Activated naive CD4-positive, alpha-beta T cell treated with anti-CD3 and anti-CD28 coated beads, Interleukin-2, amount 50 U/mL, for 16 hours (primary cell): ENCODE measurements at regions not wholly inside any gene's neighbourhood (a gene's known extent, or its start where the extent isn't known, plus 50 kb on each side); places are given as distances from the start of the nearest gene placed in this dataset.

Source experiments
- DNase-seq: peaks from one replicate; pipeline ENCODE4 v3.0.0-alpha.2; 2020

DNA sequence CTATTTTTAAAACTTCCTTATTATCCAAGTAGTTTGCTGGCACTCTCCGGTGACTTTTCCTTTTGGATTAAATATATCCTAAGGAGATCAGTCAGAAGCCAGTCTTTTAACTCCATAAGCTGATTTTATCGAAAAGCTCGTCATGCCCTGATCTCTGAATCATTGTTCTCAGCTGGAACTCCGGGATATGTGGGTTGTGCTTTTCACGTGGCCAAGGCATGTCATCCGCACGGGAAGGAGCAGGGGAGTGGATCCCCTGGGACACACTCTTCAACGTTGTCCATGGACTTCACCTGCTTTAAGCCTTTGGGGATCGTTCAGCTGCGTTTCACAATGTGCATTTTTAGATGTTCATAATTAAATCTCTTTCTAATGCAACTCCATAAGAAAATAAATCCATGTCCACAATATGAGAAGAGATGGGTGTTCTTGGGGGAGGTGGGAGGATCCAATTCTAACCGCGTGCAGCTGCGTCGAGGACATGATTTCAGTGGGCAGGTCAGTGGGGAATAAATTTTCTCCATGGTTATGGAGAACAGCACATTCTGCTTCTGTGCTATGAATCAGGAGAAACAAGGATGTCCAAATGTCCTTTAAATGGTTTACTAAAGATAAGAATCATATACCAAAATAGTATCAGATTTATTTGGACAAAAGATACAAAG, 229.5 kb upstream of the ADARB2 start:
- DNase-seq, result no peak

- no peak for DNase-seq
Measured at GRCh38 chr10:1964476-1964875, 227.2 kb upstream of the ADARB2 start.

- DNase-seq, result no peak
Measured at GRCh38 chr10:1963341-1963740, 226.0 kb upstream of the ADARB2 start.

GRCh38 chr10:1961989-1962388, 224.7 kb upstream of the ADARB2 start:
- no peak for DNase-seq

- no peak for DNase-seq
Measured at GRCh38 chr10:1960982-1961381, 223.7 kb upstream of the ADARB2 start.

DNA sequence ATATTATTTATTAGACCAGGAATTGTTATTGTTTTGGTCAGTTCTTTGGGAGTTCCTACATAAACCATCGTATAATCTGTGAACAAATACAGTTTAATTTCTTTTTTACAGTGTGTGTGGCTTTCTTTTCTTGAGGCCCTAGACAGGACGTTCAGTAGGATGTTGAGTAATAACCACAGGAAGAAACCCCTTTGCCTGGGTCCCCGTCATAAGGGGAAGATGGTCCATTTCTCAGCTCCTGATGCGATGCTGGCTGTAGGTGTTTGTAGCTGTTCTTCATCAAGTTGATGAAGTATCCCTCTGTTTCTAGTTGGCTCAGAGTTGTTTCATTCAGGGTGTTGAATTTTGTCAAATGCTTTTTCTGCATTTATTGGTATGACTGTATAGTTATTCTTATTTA, 219.7 kb upstream of the ADARB2 start:
- no peak for DNase-seq

GRCh38 chr10:1954300-1954699, 217.0 kb upstream of the ADARB2 start:
- no peak for DNase-seq

- DNase-seq, result no peak
Measured at GRCh38 chr10:1952126-1953095, 215.1 kb upstream of the ADARB2 start.

DNA sequence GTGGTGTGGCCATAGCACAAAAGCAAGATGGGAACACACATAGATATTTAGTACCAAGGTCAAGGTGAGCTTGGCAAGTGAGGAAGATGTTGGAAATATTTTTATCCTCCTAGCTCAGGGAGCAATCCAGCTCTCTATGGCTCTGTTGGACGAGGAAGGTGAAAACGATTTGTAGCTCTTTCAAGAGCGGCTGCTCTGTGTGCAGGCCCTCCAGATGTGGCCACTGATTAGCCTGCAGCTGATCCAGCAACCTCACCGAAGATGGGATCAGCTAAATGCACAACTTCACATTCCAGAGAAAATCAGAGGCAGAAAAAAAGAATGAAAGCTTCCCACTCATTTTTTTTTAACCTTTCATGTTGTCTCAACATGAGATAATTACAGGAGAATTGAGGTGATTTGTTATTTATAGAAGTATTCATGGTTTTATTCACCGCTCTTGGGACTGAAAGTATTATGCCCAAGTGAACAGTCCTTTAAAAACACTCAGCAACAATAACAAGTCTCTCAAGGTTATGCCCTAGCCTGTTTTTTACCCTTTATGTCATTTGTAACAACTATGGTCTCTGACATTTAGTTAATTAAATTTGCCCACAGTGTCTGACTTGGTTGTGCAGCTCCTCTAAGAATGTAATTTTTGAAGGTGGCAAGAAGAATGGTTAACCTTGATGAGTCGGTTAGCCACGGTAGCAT, 213.6 kb upstream of the ADARB2 start:
- no peak for DNase-seq

DNA sequence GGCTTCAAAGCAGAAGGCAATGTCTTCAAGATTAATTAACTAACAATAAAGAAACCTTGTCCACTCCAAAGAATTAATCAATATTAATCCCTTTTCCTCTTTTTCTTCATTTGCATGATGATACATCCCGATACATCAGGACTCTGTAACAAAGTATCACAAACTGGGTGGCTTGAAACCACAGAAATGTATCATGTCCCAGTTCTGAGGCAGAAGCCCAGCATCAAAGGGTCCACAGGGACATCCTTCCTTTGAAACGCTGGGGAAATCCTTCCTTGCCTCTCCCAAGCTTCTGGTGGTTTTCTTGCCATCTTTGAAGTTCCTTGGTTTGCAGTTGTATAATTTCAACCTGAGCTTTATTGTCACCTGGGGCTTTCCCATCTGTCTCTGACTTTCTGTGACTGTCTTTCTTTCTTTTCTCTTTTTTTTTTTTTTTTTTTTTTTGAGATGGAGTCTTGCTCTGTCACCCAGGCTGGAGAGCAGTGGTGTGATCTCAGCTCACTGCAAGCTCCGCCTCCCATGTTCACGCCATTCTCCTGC, 210.2 kb upstream of the ADARB2 start:
- DNase-seq, result no peak

- no peak for DNase-seq
Measured at GRCh38 chr10:1944487-1944886, 207.2 kb upstream of the ADARB2 start.

DNA sequence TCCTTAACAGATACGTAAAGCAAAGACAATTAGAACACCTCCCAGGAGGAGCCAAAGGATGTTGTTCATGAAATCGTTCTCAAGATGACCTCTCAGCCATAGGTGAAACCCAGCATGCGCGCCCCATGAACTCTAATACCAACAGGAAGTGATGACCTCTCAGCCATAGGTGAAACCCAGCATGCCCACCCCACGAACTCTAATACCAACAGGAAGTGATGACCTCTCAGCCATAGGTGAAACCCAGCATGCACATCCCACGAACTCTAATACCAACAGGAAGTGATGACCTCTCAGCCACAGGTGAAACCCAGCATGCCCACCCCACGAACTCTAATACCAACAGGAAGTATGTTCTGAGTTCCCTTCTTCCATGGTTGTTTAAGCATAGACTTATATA, 205.2 kb upstream of the ADARB2 start:
- DNase-seq, result no peak

GRCh38 chr10:1939016-1939415, 201.7 kb upstream of the ADARB2 start:
- peak; percentile 86 for DNase-seq

DNA sequence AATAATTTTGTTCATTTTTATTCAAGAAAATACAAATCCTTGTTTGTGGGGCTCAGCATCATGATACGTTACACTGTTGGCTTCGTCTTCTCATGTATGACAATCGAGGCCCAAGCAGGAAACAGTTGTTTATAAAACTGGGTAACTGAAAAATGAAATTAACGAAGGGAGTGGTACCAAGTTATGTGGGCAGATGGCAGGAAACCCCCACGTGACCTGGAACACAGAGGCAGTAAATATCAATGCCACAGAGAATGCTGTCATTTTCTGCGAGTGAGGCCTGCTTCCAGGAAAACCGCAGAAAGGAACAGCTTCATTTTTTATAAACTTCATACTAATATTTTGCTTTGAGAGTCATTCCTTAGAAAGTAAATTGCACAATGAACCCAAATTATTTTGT, 201.0 kb upstream of the ADARB2 start:
- peak; percentile 80 for DNase-seq

DNA sequence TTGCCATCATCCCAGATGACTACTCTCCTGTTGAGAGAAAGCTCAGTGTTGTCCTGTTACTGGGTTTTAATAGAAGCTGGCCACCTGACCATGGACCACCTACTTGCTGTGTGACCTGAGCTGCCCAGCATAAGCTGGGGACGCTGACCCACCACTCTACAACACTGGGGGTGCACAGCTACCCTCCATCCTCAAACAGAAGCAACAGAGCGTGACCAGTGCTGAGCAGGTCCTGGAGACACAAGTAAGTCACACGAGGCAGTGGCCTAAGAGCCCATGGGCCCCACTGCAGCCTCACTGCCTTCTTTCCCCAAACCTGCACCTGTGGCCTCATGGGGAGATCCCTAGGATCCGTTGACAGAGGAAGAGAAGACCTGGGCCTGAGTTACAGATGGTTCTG, 198.6 kb upstream of the ADARB2 start:
- no peak for DNase-seq

DNA sequence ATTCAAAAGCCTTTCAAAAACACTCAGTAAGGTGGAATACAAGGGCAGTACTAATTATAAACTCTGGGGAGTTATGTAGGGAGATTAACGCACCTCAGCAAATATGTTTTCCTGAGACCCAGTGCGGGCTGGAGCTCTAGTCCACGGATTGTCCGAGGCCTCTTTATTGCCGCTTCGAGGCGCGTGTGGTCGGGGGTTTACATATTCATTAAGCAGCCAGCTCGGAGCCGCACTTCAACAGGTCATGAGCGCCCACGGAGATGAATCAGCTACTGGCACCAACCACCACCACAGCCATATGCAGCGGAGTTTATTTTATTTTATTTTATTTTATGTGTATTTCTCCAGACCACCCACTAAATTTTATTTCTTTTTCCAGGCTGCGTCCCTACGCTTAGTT, 195.9 kb upstream of the ADARB2 start:
- no peak for DNase-seq

DNA sequence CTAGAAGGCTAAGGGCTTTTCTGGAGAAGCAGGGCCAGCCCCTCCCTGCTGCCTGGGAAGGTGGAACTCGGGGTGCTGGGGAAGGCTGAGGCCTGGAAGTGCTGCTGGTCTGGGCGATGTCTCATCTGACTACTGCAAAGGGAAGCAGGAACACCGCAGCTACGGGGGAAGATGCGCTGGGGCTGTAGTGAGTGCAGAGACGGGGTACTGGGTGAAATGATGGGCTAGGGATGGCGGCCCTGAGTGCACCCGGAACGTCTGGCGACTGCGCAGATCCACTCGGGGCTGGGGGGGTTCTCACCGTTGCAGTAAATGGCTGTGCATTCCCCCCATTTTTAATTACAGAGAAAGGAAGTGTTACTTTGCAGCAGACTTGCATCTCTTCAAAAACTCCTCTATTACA, 195.4 kb upstream of the ADARB2 start:
- no peak for DNase-seq

DNA sequence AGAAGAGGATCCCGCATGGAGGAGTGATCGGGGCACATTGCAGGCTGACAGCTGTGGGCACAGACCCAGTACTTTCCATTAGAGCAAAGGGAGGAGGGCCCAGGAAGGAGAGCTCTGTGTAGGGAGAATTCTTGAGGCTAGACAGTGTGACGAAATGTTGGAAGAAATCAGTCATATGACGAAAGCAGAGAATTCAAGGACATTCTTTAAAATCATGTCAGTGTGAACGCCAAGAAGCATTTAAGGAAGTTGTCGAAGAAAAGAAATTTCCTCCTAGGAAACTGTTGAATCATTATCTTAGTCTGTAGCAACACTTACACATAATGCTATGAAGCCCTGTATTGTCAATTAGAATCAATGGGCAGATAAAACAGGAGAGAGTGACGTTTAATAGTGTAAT, 191.3 kb upstream of the ADARB2 start:
- no peak for DNase-seq

DNA sequence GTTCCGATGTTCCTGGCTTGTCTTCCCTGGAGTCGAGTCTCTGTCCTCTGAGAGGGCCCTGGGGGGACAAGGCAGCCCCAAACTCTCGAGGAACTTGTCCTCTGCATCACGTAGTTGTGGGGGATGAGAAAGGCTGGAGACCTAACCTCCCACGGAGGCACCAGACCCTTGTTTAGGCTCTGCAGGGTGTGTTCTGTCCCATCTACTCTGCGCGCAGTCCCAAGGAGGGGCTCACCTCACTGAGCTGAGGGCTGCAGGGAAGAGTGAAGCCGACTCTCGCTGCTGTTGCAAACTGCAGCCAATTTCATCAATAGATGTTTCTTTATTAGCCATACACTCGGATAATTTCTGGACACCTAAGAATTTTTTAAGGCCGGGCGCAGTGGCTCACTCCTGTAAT, 186.7 kb upstream of the ADARB2 start:
- DNase-seq, result no peak

DNA sequence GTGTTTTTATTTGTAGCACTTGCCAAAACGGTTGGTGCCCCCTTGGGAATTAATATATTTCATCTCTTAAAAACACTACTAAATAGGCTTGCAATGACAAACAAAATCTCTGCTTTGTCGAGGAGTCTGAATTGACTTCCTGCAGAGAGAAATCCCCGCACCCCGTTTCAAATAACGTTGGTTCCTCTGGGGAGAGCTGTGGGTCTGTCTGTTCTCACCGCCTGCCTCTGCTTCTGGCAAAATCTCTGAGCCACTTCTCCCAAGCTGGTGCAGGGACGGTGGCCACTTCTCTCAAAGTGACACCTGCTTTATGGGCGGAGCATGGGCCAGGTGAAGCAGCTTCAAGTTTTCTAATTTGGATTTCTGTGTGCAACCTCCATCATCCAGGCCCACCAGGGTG, 186.3 kb upstream of the ADARB2 start:
- DNase-seq, result no peak

DNA sequence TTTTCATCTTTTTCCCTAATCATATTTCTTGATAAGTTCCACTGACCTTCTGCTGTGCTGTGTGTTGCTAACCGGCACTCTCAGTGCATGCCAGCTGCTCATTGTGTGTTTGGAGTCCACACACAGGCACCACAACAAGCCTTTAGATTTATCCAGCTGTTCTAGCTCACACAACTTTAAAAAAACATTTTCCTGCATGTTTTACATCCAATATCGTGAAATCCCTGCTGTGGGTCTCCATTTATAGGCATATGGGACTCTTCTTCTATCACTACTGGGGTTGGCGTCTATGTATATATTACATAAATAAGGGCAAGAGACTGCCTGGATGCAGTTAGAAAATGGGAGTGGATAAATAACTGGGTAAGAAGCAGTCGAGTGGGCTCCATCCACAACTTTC, 183.6 kb upstream of the ADARB2 start:
- no peak for DNase-seq

DNA sequence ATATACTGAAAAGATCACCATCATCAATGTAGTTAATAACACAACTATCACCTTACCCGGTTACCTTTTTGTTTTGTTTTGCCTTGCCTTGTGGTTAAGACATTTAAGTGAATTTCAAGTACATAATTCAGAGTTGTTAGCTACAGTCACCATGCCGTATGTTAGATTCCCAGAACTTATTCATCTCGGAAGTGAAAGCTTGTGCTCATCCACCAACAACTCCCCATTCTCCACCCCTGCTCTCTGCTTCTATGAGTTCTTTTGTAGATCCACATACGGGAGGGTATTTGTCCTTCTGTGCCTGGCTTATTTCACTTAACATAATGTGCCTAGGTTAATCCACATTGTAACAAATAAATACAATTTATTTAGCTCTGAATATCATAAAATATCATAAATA, 182.8 kb upstream of the ADARB2 start:
- no peak for DNase-seq

DNA sequence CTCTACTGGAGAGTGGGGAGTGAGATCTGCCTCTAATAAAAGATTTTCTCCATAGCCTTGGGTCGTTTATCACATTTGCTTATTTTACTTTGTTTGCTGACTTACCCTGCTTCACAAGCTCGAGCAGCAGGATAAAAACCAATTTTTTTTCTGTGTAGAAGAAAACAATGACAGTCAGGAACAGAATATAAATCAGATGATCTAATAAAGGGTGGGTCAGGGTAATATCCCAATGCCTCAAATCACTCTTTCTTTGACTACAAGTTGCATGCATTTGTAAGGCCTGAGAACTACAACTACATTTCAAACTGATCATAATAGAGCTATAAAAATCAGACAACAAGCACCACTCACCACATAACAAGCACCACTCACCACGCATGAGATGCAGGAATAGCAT, 174.4 kb upstream of the ADARB2 start:
- DNase-seq, result no peak

- DNase-seq, result no peak
Measured at GRCh38 chr10:1903982-1904381, 166.7 kb upstream of the ADARB2 start.
